Duodenal mucosa (tissue), 2 donors: ENCODE measurements at regions not wholly inside any gene's neighbourhood (a gene's known extent, or its start where the extent isn't known, plus 50 kb on each side); places are given as distances from the start of the nearest gene placed in this dataset.
"Not testable (repeated sequence)": the region's sequence is repeated elsewhere in the genome, so short reads cannot be mapped to it uniquely, and the experiment has no call there.

ENCODE experiments used
- H3K27ac ChIP-seq: one replicate; pipeline ENCODE4 v1.7.0; 2013; ENCODE audit warnings: low read depth, low read length
- H3K27me3 ChIP-seq, 2 donors: one replicate each; pipeline ENCODE4 v1.7.0; 2013; ENCODE audit warnings: low read length in 2 of 2, control low read depth in 1 of 2; ENCODE audit not compliant: insufficient read depth in 2 of 2, control insufficient read depth in 1 of 2
- H3K36me3 ChIP-seq, 2 donors: one replicate each; pipeline ENCODE4 v1.7.0; 2013; ENCODE audit warnings: low read length in 2 of 2, control low read depth in 1 of 2; ENCODE audit not compliant: insufficient read depth in 2 of 2, control insufficient read depth in 1 of 2
- H3K4me1 ChIP-seq, 2 donors: one replicate each; pipeline ENCODE4 v1.7.0; 2013; ENCODE audit warnings: low read length in 2 of 2, control low read depth in 1 of 2; ENCODE audit not compliant: insufficient read depth in 2 of 2, control insufficient read depth in 1 of 2
- H3K4me3 ChIP-seq, 2 donors: one replicate each; pipeline ENCODE4 v1.7.0; 2013; ENCODE audit warnings: low read length in 2 of 2, low read depth in 1 of 2
- H3K9ac ChIP-seq, 2 donors: one replicate each; pipeline ENCODE4 v1.7.0; 2013; ENCODE audit warnings: low read length in 2 of 2, low read depth in 1 of 2
- H3K9me3 ChIP-seq, 2 donors: one replicate each; pipeline ENCODE4 v1.7.0; 2013; ENCODE audit warnings: low read length in 2 of 2, control low read depth in 1 of 2; ENCODE audit not compliant: control insufficient read depth in 1 of 2

- H3K27ac ChIP-seq: no peak overlapping the region
- H3K27me3 ChIP-seq: no peaks in the 10 kb centered on the region
- no peaks in the 10 kb centered on the region for H3K4me1 ChIP-seq
- H3K4me3 ChIP-seq: no peak overlapping the region
- no peak overlapping the region for H3K9ac ChIP-seq
- peaks cover 4 to 10% of the 10 kb centered on the region in 2 donors for H3K9me3 ChIP-seq
- H3K36me3 ChIP-seq: no peaks in the 10 kb centered on the region
These were observed 1011.1 kb downstream of the PLA2G4A start for GRCh38 chr1:187839873-187840272.

- Histone ChIP-seq H3K4me3 (no peak overlapping the region), H3K27ac (no peak overlapping the region), H3K27me3 (no peaks in the 10 kb centered on the region), H3K9me3 (peaks cover 4 to 10% of the 10 kb centered on the region in 2 donors), H3K9ac (no peak overlapping the region), H3K4me1 (no peaks in the 10 kb centered on the region), H3K36me3 (no peaks in the 10 kb centered on the region)
These were observed 1011.8 kb downstream of the PLA2G4A start for GRCh38 chr1:187840557-187840956.

GRCh38 chr1:187842406-187843165 is 1013.8 kb downstream of the PLA2G4A start:
- H3K9ac ChIP-seq: no peak overlapping the region
- no peaks in the 10 kb centered on the region for H3K36me3 ChIP-seq
- no peaks in the 10 kb centered on the region for H3K27me3 ChIP-seq
- no peak overlapping the region for H3K4me3 ChIP-seq
- no peak overlapping the region for H3K27ac ChIP-seq
- H3K9me3 ChIP-seq: peaks cover 4 to 10% of the 10 kb centered on the region in 2 donors
- H3K4me1 ChIP-seq: no peaks in the 10 kb centered on the region

GRCh38 chr1:187844313-187844712 is 1015.6 kb downstream of the PLA2G4A start:
- H3K36me3 ChIP-seq: no peaks in the 10 kb centered on the region
- H3K4me3 ChIP-seq: no peak overlapping the region
- no peak overlapping the region for H3K27ac ChIP-seq
- peaks cover 4 to 10% of the 10 kb centered on the region in 2 donors for H3K9me3 ChIP-seq
- no peaks in the 10 kb centered on the region for H3K27me3 ChIP-seq
- H3K4me1 ChIP-seq: no peaks in the 10 kb centered on the region
- H3K9ac ChIP-seq: no peak overlapping the region

- no peaks in the 10 kb centered on the region for H3K36me3 ChIP-seq
- H3K9ac ChIP-seq: no peak overlapping the region
- no peak overlapping the region for H3K4me3 ChIP-seq
- no peaks in the 10 kb centered on the region for H3K4me1 ChIP-seq
- no peak overlapping the region for H3K27ac ChIP-seq
- H3K9me3 ChIP-seq: peaks cover 6 to 7% of the 10 kb centered on the region in 2 donors
- H3K27me3 ChIP-seq: no peaks in the 10 kb centered on the region
These were observed 1018.8 kb downstream of the PLA2G4A start for GRCh38 chr1:187847531-187847930.

GRCh38 chr1:187848321-187848720 is 1019.6 kb downstream of the PLA2G4A start:
- Histone ChIP-seq H3K9ac (no peak overlapping the region), H3K9me3 (peaks cover 3% of the 10 kb centered on the region in 2 donors), H3K27ac (no peak overlapping the region)

GRCh38 chr1:187850146-187850545 is 1021.4 kb downstream of the PLA2G4A start:
- H3K4me1 ChIP-seq, H3K27ac ChIP-seq, H3K4me3 ChIP-seq, H3K36me3 ChIP-seq, H3K27me3 ChIP-seq, H3K9ac ChIP-seq, H3K9me3 ChIP-seq: not testable (repeated sequence)

More at GRCh38 chr1:187848321-187848720, 1019.6 kb downstream of the PLA2G4A start:
- H3K27me3 ChIP-seq: no peaks in the 10 kb centered on the region
- H3K36me3 ChIP-seq: no peaks in the 10 kb centered on the region
- no peak overlapping the region for H3K4me3 ChIP-seq
- H3K4me1 ChIP-seq: no peaks in the 10 kb centered on the region

GRCh38 chr1:187853505-187853904 is 1024.8 kb downstream of the PLA2G4A start:
- Histone ChIP-seq H3K9ac (no peak overlapping the region), H3K4me1 (no peaks in the 10 kb centered on the region), H3K9me3 (peaks cover 0 to 3% of the 10 kb centered on the region in 2 donors), H3K4me3 (no peak overlapping the region), H3K36me3 (no peaks in the 10 kb centered on the region), H3K27ac (no peak overlapping the region), H3K27me3 (no peaks in the 10 kb centered on the region)

GRCh38 chr1:187854457-187854856 is 1025.7 kb downstream of the PLA2G4A start:
- Histone ChIP-seq H3K27ac (no peak overlapping the region), H3K9ac (no peak overlapping the region), H3K4me3 (no peak overlapping the region), H3K9me3 (peaks cover 0 to 3% of the 10 kb centered on the region in 2 donors), H3K27me3 (no peaks in the 10 kb centered on the region), H3K4me1 (no peaks in the 10 kb centered on the region), H3K36me3 (no peaks in the 10 kb centered on the region)

- Histone ChIP-seq H3K27me3 (no peaks in the 10 kb centered on the region), H3K9me3 (no peaks in the 10 kb centered on the region), H3K4me3 (no peak overlapping the region), H3K9ac (no peak overlapping the region), H3K4me1 (no peaks in the 10 kb centered on the region), H3K27ac (no peak overlapping the region), H3K36me3 (no peaks in the 10 kb centered on the region)
These were observed 1033.8 kb downstream of the PLA2G4A start for GRCh38 chr1:187862506-187862905.
